HG03025 (cell line): ENCODE measurements at regions not wholly inside any gene's neighbourhood (a gene's known extent, or its start where the extent isn't known, plus 50 kb on each side); places are given as distances from the start of the nearest gene placed in this dataset.
"Not testable (repeated sequence)": the region's sequence is repeated elsewhere in the genome, so short reads cannot be mapped to it uniquely, and the experiment has no call there.

Experiments used
- ATAC-seq: cut with Tn5 transposase; IDR thresholded peaks from one replicate; pipeline ENCODE4 v1.9.1; 2021; ENCODE audit warnings: mild to moderate bottlenecking, moderate library complexity; ENCODE audit not compliant: unreplicated experiment, low FRiP score

DNA sequence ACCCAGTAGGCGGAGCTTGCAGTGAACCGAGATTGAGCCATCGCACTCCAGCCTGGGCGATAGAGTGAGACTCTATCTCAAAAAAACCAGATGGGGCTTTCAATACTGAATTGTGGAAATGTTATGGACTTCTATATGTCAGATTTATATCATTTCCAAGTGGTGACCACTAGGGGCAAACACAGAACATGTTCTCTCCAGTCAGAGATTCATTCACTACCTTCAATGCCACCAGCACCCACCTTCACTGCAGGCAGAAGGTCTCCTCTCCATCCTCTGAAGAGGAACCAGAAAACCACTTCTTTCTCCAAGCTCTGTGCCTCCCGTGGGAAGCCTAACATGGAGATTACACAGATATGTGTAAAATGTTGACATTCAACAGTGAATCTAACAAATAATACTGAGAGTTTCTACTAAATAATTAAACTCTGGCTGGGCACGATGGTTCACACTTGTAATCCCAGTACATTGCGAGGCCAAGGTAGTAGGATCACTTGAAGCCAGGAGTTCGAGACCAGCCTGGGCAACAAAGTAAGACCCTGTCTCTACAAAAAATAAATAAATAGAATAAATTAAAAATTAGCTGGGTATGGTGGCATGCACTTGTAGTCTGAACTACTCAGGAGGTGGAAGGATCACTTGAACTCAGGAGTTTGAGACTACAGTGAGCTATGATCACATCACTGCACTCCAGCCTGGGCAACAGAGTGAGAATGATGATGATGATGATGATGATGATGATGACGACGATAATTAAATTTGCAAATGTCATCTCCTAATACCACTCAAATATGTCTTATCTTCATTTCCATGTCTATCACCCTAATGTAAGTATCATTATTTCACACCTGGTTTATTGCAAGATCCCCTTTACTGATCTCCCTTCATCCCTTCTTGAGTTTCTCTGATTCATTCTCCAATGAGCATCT, 151.1 kb downstream of the ZNF281 start:
- ATAC-seq: no peak

DNA sequence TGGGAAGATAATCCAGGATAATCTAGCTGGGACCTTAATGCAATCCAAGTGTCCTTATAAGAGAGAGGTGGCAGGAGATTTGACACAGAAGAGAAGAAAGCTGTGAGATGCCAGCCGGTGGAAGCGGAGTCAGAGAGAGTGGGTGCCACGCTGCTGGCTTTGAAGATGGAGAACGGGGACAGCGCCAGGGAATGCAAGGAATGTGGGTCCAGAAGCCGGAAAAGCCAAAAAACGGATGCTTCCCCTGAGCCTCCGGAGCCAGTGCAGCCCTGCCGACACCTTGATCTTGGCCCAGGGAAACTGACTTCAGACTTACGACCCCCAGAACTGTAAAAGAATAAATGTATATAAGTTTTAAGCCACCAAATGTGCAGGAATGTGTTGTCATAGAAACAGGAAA, 152.6 kb downstream of the ZNF281 start:
- ATAC-seq: no peak

DNA sequence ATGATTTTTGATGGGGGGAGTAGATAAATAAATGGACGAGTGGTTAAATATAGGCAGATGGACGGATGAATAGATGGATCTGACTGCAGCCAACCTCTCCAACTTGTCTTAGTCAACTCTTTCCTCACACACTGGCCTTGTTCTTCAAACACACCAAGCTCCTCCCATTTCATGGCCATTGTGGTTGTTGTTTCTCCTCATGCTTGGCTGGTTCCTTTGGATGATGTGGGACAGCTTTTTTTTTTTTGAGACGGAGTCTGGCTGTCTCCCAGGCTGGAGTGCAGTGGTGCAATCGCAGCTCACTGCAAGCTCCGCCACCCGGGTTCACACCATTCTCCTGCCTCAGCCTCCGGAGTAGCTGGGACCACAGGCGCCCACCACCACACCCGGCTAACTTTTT, 155.2 kb downstream of the ZNF281 start:
- ATAC-seq: not testable (repeated sequence)

DNA sequence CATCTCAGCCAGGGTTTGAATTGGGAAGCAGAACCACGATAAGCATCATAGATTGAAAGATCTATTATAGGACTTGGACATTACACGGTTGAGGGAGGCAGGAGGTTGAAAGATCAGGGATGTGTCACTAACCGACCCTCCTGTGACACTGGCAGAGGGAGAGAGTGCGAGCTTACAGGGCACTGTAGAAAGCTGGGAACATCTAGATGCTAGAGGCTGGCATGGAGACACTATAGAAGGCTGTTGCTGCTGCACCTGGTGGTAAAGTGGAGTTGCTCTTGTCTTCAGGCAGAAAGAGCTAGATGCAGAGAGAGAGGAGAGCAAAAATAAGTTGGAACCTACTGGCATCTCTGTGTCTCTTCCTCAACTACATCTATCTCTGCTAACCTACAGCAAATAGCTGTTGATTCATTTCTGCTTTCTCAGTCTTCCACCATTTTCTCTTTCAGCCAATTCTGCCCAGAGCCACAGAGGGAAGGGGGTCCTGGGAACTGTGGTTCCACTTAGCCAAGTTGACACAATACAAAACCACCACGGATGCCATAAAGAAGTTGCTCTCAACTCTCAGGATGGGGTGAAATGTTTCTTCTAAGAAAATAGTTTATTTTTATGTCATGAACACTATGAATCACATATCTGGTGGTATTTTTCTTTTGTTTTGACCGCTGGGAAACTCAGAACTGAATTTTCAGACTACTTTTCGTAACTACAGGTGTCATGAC, 155.9 kb downstream of the ZNF281 start:
- no peak for ATAC-seq

DNA sequence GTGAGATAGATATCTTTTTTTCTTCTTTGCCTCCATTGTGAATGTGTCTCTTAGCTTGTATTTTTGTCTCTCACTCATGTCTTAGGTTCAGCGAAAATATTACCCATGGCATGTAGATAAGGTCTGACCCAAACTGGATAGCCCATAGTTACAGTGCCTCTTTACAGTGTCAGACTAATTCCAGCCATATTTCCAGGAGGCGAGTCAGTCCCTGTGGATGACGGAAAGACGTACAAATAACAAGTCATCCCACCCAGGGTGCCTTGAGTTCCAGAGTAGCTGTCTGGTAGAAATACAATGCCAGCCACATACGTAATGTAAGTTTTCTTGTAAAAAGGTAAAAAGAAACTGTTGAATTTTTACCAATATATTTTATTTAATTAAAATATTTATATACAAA, 157.3 kb downstream of the ZNF281 start:
- no peak for ATAC-seq

DNA sequence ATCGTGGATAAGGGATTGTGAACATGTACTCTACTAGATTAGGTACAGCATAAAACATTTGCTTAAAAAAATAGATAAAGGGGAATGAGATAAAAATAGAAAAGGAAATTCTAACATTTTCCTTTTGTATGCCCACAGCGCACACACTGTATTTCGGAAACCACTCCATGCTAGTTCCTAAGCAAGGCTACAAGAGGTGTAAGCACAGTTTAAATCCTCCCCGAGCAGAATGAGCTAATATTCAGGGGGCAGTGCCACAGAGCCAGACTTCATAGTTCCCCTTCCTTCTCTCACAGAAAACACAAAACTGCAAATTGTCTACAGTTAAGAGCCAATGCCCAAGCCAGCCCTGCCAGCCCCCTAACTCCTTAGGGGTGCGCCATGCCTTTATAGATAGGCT, 159.4 kb downstream of the ZNF281 start:
- ATAC-seq: no peak

DNA sequence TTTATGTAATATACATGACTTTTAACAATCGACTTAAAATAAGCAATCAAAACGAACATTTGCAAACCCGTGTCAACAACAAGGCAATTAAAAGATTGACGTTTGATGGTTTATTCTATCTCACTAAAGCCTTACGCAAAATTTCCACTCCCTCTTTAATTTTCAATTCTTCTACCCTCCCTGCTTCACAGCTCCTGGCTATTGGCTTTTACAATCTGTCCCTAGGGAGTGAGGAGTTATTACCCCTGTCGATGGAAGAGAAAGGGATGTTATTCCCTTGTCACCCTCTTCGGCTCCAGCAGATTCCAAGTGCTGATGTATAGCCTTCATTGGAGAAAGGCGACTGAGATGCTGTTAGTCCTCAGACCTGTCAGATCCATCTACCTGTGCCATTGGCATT, 161.3 kb downstream of the ZNF281 start:
- ATAC-seq: no peak

DNA sequence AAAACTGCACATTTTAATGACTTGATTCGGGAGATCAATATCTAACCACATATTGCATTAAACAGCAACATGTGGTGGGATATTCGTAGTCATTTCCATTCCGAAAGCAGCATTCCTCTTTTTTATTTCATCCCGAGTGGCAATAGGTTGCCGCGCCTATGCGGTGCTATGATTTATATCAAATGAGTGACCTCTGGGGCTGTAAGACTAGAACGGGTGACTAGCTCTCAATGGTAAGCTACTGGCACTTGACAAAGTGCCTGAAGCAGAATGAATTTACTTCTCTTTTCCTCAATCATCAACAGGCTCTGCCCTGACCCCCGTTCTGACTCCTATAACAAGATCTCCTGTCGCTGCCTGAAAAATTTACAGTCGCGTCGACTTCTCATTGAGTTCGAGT, 162.3 kb downstream of the ZNF281 start:
- ATAC-seq: no peak

DNA sequence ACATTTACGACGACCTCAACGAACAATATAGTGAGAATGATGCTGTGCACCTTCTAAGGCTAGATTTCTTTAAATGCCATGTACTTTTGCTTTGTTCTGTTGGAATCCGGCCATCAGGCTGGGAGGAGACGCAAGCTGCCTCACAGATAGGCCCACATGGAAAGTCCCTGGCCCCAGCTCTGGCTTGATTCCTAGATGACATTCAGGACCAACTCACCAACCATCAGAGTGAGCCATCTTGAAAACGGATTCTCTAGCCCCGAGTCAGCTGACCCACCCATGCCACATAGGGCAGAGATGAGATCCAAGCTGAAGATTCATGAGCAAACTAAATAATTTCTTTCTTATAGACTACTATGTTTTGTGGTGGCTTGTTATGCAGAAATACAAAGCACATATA, 164.4 kb downstream of the ZNF281 start:
- ATAC-seq: no peak

DNA sequence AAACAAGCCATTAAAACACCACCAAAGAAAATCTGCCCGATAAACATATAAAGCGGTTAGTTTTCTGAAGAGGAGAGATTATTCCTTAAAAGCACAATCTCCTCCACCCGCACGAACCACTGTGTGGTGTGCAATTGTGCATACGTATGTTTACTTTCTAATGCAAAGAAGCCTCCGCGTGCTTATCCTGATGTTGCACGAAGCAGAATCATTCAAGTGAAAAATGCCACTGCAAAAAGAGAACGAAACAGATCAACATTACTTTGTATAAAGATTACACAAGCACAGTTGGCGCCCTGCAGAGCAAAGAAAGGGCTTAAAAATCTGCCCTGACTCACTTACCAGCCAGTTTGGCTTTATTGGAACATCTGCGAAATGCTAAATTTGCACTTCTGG, 166.8 kb downstream of the ZNF281 start:
- ATAC-seq: no peak

DNA sequence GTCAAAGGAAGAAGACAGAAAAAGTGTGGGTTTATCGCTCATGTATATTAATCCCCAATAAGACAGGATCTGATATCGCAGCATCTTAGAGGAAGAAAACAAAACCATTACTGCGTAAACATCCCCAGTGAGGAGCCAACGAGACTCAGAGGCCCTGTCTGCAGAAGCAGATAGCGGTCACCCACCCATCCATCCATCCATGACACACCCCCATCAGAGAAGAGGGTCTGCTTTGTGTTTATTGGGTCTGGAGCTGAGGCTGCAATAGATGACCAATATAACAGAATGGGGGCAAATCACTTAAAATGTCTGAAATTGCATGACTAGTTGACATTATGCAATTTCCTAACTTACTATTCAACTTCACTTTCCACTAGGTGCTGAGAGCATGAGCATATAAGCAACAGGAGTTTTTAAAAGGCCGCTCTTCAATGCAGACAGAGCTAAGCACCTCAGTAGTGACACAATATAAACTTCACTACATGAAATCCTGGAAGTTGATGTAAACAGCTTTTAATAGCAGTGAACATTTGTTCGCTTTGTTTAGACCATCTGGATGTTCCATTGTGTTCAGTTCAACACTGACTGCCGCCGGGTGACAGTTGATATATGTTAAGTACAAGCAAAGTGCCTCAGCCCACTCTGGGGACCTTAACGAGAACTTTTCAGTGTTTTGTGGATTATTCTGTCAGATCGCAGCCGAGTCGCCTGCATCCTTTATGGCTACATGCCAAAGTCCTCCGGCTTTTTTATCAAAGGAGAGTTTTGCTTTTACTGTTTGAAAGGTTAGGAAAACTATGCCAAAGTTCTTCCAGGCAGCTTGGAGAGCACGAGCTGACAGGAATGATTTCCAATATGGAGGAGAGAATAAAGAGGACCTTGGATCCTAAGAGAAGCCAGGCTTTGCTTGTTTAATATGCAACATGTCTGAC, 167.5 kb downstream of the ZNF281 start:
- no peak for ATAC-seq

DNA sequence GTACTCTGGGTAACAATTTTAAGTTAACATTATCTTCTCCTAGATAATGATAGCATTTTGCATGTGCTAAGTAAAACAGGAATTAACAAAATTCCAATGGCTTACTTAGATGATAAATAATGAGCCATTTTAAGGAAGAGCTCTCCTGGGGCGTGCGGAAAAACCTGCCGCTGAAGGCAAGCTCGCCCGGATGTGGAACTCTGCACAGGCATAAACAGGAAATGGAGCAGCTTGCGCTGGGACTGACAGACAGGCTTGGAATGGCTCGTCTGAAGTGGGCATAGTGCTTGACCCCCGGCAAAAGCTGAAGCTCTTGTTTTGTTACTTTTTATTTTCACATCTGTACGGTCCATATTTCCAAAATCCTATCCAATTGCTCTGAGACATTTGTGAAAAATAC, 169.2 kb downstream of the ZNF281 start:
- ATAC-seq: no peak

DNA sequence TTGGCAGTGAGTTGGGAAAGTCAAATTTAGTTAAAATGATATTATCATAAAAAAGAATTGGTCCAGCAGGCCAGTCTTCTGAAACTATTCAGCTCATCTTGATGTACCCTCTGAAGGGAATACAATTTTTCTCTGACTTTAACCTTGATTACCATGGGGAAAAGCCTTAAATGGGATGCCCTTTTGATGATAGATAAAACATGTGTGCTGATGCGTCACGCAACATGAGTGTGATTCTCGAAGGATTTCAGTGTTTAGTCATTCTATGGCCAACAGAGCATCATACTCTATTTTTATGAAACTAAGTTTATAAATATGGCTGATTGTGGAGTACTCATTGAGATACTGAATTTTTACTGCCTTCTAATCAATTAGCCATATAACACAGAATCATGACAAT, 171.5 kb downstream of the ZNF281 start:
- no peak for ATAC-seq

DNA sequence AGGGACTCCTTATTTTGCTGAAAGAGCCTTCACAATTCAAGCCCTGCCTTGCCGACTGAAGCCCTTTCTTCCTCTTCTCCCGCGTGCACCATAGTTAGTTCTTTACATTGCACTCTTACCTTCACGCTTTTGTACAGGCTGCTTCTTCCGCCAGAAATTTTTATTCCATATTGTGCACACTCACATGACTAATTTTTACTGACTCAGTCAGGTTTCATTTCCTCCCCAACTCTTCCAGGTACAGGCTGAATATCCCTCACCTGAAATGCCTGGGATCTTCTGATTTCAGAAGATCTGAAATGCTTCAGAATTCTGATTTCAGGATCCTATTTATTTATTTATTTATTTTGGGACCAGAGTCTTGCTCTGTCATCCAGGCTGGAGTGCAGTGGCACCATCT, 172.8 kb downstream of the ZNF281 start:
- no peak for ATAC-seq

DNA sequence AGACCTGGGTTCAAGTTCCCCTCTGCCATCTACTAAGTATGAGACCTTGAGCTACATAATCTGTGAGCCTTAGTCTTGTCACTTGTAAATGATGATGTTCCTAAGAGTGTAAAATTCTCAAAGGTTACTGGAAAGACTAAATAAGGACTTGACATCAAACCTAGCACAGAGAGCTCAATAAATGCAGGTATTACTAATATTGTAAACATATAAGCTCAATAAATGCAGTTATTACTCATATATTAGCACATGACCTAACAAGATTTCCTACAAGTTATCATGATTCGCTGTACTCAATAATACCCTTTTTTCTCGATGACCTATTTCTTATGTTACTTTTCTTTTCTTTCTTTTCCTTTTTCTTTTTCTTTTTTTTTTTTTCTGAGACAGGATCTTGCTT, 174.9 kb downstream of the ZNF281 start:
- no peak for ATAC-seq

DNA sequence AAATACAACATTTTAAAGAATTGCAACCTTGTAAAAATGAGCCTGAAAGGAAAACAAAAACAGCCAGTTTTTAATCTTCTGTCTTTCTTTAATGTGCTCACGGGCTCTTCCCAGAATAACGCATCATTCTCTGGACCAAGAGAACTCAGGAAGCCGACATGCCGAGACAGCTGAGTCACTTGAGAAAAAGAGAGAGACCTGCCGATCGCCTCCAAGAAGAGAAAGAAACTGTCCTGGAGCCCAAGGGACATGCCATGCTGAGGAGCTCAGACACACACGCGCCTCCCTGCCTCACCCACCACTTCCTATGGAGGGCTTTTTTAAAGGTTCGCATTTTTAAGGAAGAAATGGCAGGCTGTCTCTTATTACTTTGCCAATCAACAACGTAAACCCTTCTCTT, 176.4 kb downstream of the ZNF281 start:
- ATAC-seq: no peak

DNA sequence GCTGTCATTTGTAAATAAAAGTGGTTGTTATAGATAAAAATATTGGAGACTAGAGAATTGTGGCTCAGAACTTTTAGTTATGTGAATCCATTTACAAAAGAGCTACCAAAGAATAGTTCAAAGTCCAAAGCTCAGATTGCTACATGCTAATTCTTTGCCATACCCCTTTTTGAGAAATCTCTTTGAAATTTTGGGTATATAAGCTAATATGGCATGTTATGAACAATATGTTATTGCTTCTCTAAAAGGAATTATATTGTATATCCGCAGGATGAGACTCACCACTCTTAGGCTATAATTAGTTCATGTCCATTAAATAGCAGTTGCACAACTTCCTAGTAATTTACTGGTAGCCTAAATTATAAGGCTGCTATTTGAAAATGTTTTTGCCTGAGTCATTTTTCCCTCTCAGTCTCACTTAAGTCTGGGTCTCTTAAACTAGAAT, 178.0 kb downstream of the ZNF281 start:
- ATAC-seq: no peak

DNA sequence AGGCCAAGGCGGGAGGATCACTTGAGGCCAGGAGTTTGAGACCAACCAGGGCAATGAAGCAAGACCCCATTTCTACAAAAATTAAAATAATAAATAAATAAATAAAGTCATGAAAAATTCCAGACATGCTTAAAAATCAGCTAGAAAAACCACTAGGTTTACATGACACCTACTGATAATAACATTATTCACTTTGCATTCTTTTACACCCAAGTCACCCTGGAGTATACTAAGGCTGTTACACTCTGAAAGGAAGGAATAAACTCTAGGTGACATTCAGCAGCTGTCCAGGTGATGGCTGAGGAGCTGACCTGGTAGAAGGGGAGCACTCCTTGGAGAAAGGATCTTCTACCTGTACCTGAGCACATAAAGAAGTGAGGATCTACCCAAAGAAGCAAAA, 179.2 kb downstream of the ZNF281 start:
- no peak for ATAC-seq

DNA sequence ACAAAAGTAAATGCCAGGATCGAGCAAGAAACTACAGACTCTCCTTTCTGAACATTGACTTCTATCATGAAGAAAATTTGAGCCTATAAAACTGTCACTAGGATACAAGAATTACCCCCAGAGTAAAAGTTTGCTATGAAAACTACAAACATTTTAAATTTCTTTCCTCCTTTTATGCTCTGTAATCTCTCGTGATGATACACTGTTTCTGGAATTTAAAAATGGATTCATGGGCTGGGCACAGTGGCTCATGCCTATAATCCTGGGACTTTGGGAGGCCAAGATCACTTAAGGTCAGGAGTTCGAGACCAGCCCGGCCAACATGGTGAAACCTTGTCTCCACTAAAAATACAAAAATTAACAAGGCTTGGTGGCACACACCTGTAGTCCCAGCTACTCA, 181.3 kb downstream of the ZNF281 start:
- ATAC-seq: no peak

DNA sequence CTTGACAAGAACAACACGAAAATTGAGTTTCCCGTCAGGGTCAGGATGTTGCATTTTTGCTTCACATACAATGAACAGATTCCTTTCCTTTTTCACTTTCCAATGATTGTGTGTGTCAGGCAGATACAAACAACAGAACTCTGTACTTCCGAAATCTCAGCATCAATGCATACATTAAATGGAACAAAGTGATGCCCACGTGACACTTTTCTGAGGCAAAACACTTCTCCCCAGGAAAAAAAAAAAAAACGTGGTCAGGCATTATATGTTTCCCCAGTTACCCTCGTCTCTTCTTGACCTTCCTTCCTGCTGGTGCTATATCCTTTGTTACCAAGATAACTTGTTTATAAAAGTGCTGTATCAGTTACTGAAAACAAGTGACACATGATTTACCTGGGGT, 181.8 kb downstream of the ZNF281 start:
- no peak for ATAC-seq
